Mesenchymal stem cell (in vitro differentiated cells and primary cell): ENCODE measurements at regions not wholly inside any gene's neighbourhood (a gene's known extent, or its start where the extent isn't known, plus 50 kb on each side); places are given as distances from the start of the nearest gene placed in this dataset.

Experiments
- DNase-seq: peaks from one replicate; pipeline ENCODE4 v3.0.0-alpha.2; 2013
- H2AFZ ChIP-seq: one replicate; pipeline ENCODE4 v1.6.1; 2013; ENCODE audit warnings: low read depth, mild to moderate bottlenecking, control low read depth, inconsistent platforms, low read length, moderate library complexity
- H2AK5ac ChIP-seq: 2 replicates; pipeline ENCODE4 v1.6.1; 2013; ENCODE audit warnings: low read length, moderate library complexity, mild to moderate bottlenecking, inconsistent platforms; ENCODE audit not compliant: severe bottlenecking
- H2BK120ac ChIP-seq: one replicate; pipeline ENCODE4 v1.6.1; 2013; ENCODE audit warnings: low read depth, mild to moderate bottlenecking, inconsistent platforms, low read length, moderate library complexity
- H2BK12ac ChIP-seq, 2 experiments: one replicate each; pipeline ENCODE4 v1.6.1; 2013; ENCODE audit warnings: inconsistent platforms in 2 of 2, low read length in 2 of 2, mild to moderate bottlenecking in 2 of 2, moderate library complexity in 2 of 2, control low read depth in 1 of 2
- H2BK15ac ChIP-seq: one replicate; pipeline ENCODE4 v1.6.1; 2013; ENCODE audit warnings: mild to moderate bottlenecking, low read depth, inconsistent platforms; ENCODE audit not compliant: poor library complexity, severe bottlenecking
- H2BK5ac ChIP-seq: 2 replicates; pipeline ENCODE4 v1.6.1; 2013; ENCODE audit warnings: low read depth, mild to moderate bottlenecking, low read length, control low read depth, inconsistent platforms; ENCODE audit not compliant: poor library complexity, severe bottlenecking
- H3K14ac ChIP-seq, 2 experiments: one replicate each; pipeline ENCODE4 v1.6.1; 2013; ENCODE audit warnings: inconsistent platforms in 2 of 2, low read length in 2 of 2, control low read depth in 1 of 2, mild to moderate bottlenecking in 1 of 2, moderate library complexity in 1 of 2
- H3K18ac ChIP-seq, 2 experiments: one replicate each; pipeline ENCODE4 v1.6.1; 2013; ENCODE audit warnings: inconsistent platforms in 2 of 2, low read length in 2 of 2, control low read depth in 1 of 2, low read depth in 1 of 2, mild to moderate bottlenecking in 1 of 2
- H3K23ac ChIP-seq, 2 experiments: one replicate each; pipeline ENCODE4 v1.6.1; 2013; ENCODE audit warnings: inconsistent platforms in 2 of 2, low read length in 2 of 2, mild to moderate bottlenecking in 2 of 2, moderate library complexity in 2 of 2, control low read depth in 1 of 2
- H3K27ac ChIP-seq: 2 replicates; pipeline ENCODE4 v1.5.1; 2013; ENCODE audit warnings: mild to moderate bottlenecking, moderate library complexity, low read length, control low read depth, inconsistent platforms; ENCODE audit not compliant: poor library complexity, severe bottlenecking
- H3K27me3 ChIP-seq, 2 experiments: 2 replicates each; pipeline versions ENCODE4 v1.6.1 to v1.7.0; 2013; ENCODE audit warnings: low read length in 2 of 2, mild to moderate bottlenecking in 2 of 2, moderate library complexity in 2 of 2, control low read depth in 1 of 2, inconsistent platforms in 1 of 2; ENCODE audit not compliant: control insufficient read depth in 1 of 2, insufficient read depth in 1 of 2
- H3K36me3 ChIP-seq, 2 experiments: 2 replicates each; pipeline versions ENCODE4 v1.6.1 to v1.7.0; 2013; ENCODE audit warnings: low read length in 2 of 2, control low read depth in 1 of 2, inconsistent platforms in 1 of 2, low read depth in 1 of 2, mild to moderate bottlenecking in 1 of 2; ENCODE audit not compliant: insufficient read depth in 2 of 2, control insufficient read depth in 1 of 2
- H3K4ac ChIP-seq, 2 experiments: one replicate each; pipeline ENCODE4 v1.6.1; 2013; ENCODE audit warnings: inconsistent platforms in 2 of 2, low read length in 2 of 2, mild to moderate bottlenecking in 2 of 2, moderate library complexity in 2 of 2, control low read depth in 1 of 2, low read depth in 1 of 2
- H3K4me1 ChIP-seq: 2 replicates; pipeline ENCODE4 v1.6.1; 2013; ENCODE audit warnings: low read depth, low read length, control low read depth; ENCODE audit not compliant: control insufficient read depth, insufficient read depth
- H3K4me2 ChIP-seq: 2 replicates; pipeline ENCODE4 v1.6.1; 2013; ENCODE audit warnings: low read length, mild to moderate bottlenecking, inconsistent platforms; ENCODE audit not compliant: poor library complexity, severe bottlenecking
- H3K4me3 ChIP-seq, 2 experiments: 2 replicates each; pipeline versions ENCODE4 v1.5.1 to v1.7.0; 2013; ENCODE audit warnings: low read length in 2 of 2, mild to moderate bottlenecking in 2 of 2, control low read depth in 1 of 2, low read depth in 1 of 2; ENCODE audit not compliant: insufficient read depth in 1 of 2
- H3K79me1 ChIP-seq: replicated peaks from 2 replicates; pipeline ENCODE4 v1.6.1; 2013; ENCODE audit warnings: mild to moderate bottlenecking, control low read depth, low read length, inconsistent platforms; ENCODE audit not compliant: poor library complexity, severe bottlenecking
- H3K9ac ChIP-seq: 2 replicates; pipeline ENCODE4 v1.7.0; 2013; ENCODE audit warnings: mild to moderate bottlenecking, low read length, moderate library complexity
- H3K9me3 ChIP-seq: 2 replicates; pipeline ENCODE4 v1.7.0; 2013; ENCODE audit warnings: mild to moderate bottlenecking, low read length; ENCODE audit not compliant: control insufficient read depth
- H4K8ac ChIP-seq: one replicate; pipeline ENCODE4 v1.6.1; 2013; ENCODE audit warnings: inconsistent platforms, mild to moderate bottlenecking, low read length, moderate library complexity
- H4K91ac ChIP-seq: one replicate; pipeline ENCODE4 v1.6.1; 2013; ENCODE audit warnings: mild to moderate bottlenecking, low read length, inconsistent platforms
- WGBS: methylation state at CpG from one replicate; pipeline ENCODE4 v1.1.7; 2013; ENCODE audit warnings: mixed read lengths; 5-methylcytosine and 5-hydroxymethylcytosine counted together

DNA sequence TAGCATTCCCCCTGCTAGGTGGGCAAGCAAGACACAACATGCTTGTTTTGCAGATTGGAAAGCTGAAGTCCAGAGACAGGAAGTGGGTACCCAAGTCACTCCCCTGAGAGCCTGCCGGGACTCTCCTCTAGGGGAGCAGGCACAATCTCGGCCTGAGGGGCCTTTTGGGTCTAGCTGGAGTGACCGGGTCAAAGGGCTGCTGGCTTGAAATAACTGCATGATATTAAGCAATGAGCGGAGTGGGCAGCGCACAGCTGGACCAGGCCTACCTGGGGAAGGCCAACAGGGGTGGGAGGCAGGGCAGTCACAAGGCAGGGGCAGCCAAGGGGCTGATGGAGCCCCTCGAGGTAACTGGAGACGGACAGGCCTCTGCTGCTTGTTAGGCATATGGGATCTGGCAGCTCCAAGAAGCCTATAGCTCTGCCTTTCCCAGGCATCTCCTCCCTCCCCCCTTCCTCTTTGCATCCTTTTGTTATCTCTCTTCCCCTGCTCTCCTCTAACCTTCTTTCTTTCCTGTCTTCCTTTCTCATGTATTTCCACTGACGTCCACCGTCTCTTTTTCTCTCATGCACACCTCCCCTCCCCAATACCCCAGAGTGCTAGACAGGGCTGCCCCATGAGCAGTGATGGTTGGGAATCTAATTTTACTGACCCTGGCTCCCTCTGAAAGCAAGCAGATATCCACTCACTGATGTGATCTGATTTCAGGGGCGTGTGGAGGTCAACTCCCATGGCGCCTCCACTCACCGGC is 237.5 kb downstream of the LOXHD1 start:
- no peak overlapping the region for H2BK5ac ChIP-seq
- WGBS = 71% methylated on average over 12 of the region's 12 CpGs
- no peak overlapping the region for H2BK120ac ChIP-seq

DNA sequence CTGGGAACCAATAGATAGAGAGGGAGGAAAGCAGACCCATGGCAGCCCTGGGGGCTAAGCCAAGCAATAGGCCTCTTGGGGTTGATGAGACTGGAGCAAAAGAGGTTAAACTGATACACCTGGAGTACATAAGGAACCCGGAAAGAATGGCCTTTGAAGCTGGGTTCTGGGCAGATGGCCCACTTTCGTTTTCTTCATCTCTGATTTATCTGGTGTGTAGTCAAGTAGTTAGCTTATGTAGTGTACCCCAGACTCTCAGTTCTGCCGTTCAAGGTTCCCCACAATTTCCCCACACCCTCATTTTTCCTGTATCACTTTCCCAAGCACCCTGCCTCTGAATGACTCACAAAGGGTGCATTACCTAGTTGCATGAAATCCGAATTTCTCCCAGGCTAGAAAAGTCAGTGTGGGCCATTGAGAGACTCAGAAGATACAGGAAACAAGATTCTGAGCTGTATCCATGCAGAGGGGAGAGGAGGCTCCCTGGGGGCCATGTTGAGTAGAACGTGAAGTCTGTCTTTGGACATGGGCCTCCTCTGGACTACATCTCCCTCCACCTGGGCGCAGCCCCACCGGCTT is 235.0 kb downstream of the LOXHD1 start:
- Histone ChIP-seq H3K36me3 (no peaks in the 10 kb centered on the region), H3K23ac (no peak overlapping the region), H2BK12ac (no peak overlapping the region), H2AFZ (no peak overlapping the region), H3K18ac (no peak overlapping the region), H4K91ac (no peak overlapping the region), H2AK5ac (no peak overlapping the region), H3K4ac (no peak overlapping the region), H2BK5ac (no peak overlapping the region), H3K9ac (no peak overlapping the region), H2BK120ac (no peak overlapping the region), H3K14ac (no peak overlapping the region), H2BK15ac (no peak overlapping the region), H3K9me3 (no peaks in the 10 kb centered on the region), H3K27me3 (peaks cover 19 to 27% of the 10 kb centered on the region in 2 experiments), H3K4me2 (no peak overlapping the region), H3K79me1 (no peaks in the 10 kb centered on the region), H3K4me3 (no peak overlapping the region), H3K27ac (no peak overlapping the region), H3K4me1 (peaks cover 4% of the 10 kb centered on the region), H4K8ac (no peak overlapping the region)
- 74% methylated on average over 5 of the region's 7 CpGs for WGBS
- no peak for DNase-seq

More for the DNA sequence above, 237.5 kb downstream of the LOXHD1 start:
- Histone ChIP-seq H2AFZ (no peak overlapping the region), H3K23ac (no peak overlapping the region), H3K79me1 (no peaks in the 10 kb centered on the region), H3K14ac (no peak overlapping the region), H4K8ac (no peak overlapping the region), H2AK5ac (no peak overlapping the region), H3K4me3 (no peak overlapping the region), H3K4me2 (no peak overlapping the region), H3K36me3 (no peaks in the 10 kb centered on the region), H3K9ac (no peak overlapping the region), H3K4me1 (peaks cover 2% of the 10 kb centered on the region), H2BK15ac (no peak overlapping the region), H2BK12ac (no peak overlapping the region), H3K27me3 (peaks cover 19 to 22% of the 10 kb centered on the region in 2 experiments), H3K9me3 (no peaks in the 10 kb centered on the region), H4K91ac (no peak overlapping the region), H3K18ac (no peak overlapping the region), H3K27ac (no peak overlapping the region), H3K4ac (no peak overlapping the region)
- DNase-seq = no peak

DNA sequence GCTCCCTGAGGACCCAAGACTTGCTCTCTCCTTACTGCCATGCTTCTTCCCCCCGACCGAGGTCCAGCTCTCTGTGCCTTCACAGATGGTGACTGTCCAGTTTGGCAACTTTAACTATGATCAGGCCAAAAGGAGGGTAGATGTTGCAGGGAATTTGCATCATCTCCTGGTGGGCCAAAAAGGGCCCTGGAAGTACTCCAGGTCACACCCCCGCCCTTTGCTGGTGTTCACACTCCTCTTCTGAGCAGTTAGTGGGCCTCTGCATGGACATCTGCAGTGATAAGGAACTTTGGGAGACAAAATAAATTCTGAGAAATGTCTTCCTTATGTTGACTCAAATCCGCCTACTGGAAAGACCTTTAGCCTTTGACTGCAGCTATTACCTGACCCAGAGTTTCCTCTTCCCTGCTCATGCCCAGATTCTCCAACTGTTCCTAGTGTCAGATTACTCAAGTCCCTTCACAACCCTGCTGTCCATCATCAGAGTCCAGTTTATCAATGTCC is 234.4 kb downstream of the LOXHD1 start:
- H3K23ac ChIP-seq = no peak overlapping the region
- H3K14ac ChIP-seq = no peak overlapping the region
- no peak overlapping the region for H4K91ac ChIP-seq
- no peak overlapping the region for H2BK15ac ChIP-seq
- no peak overlapping the region for H4K8ac ChIP-seq
- no peak overlapping the region for H2BK120ac ChIP-seq
- no peak overlapping the region for H3K4ac ChIP-seq
- peaks cover 4% of the 10 kb centered on the region for H3K4me1 ChIP-seq
- H2BK5ac ChIP-seq = no peak overlapping the region
- H2AK5ac ChIP-seq = no peak overlapping the region
- 89% methylated on average over 4 of the region's 4 CpGs for WGBS
- H3K9me3 ChIP-seq = no peaks in the 10 kb centered on the region
- no peaks in the 10 kb centered on the region for H3K36me3 ChIP-seq
- no peak overlapping the region for H2AFZ ChIP-seq
- H3K18ac ChIP-seq = no peak overlapping the region
- H2BK12ac ChIP-seq = no peak overlapping the region
- peaks cover 22 to 32% of the 10 kb centered on the region in 2 experiments for H3K27me3 ChIP-seq
- DNase-seq = no peak
- H3K9ac ChIP-seq = no peak overlapping the region
- no peak overlapping the region for H3K4me2 ChIP-seq
- H3K79me1 ChIP-seq = no peaks in the 10 kb centered on the region
- no peak overlapping the region for H3K4me3 ChIP-seq
- no peak overlapping the region for H3K27ac ChIP-seq

DNA sequence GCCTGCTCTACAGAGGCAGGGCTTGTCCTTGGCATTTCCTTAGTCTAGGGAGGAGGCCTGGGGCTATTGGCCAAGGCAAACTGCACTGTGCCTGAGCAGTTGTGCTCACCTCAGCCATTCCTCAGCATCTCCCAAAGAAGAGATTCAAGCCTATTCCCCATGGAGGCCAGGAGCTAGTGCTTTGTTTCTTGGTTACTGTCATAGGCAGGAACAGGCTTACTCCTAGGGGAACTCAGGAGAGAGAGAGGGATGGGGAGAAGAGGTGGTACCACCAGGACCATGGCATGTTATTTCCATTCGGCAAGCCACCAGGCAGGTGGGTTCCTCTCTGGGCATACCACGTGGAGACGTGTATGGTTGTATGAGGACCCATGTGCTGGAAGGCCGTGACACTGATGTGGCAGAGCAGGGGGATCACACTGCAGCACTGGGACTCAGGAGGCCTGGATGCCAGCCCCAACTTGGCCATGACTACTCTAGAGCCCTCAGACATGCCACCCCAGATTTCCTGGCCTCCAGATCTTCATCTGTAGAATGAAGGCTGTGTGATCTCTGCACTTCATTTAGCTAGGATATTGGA is 233.7 kb downstream of the LOXHD1 start:
- Histone ChIP-seq H3K4me1 (peaks cover 4% of the 10 kb centered on the region), H3K4me2 (no peak overlapping the region), H3K27ac (no peak overlapping the region), H2BK120ac (no peak overlapping the region), H3K4ac (no peak overlapping the region), H3K27me3 (peaks cover 22 to 34% of the 10 kb centered on the region in 2 experiments), H2BK5ac (no peak overlapping the region), H2AK5ac (no peak overlapping the region), H2BK15ac (no peak overlapping the region), H2AFZ (no peak overlapping the region), H3K14ac (no peak overlapping the region), H3K18ac (no peak overlapping the region), H3K23ac (no peak overlapping the region), H3K9me3 (no peaks in the 10 kb centered on the region), H3K36me3 (no peaks in the 10 kb centered on the region), H4K8ac (no peak overlapping the region), H3K4me3 (no peak overlapping the region), H2BK12ac (no peak overlapping the region), H4K91ac (no peak overlapping the region), H3K9ac (no peak overlapping the region), H3K79me1 (no peaks in the 10 kb centered on the region)
- 76% methylated on average over 4 of the region's 4 CpGs for WGBS
- no peak for DNase-seq
